K562 (cell line): ENCODE measurements at regions not wholly inside any gene's neighbourhood (a gene's known extent, or its start where the extent isn't known, plus 50 kb on each side); places are given as distances from the start of the nearest gene placed in this dataset.

Source experiments
- ADNP ChIP-seq: fragments of 200-800 bp; sonication (Bioruptor generic); IDR thresholded peaks from 2 replicates; pipeline ENCODE4 v1.6.1; 2016; ENCODE audit warnings: missing genetic modification characterization, missing compliant biosample characterization
- FOXP4 ChIP-seq: sonication (generic); formaldehyde crosslinking; IDR thresholded peaks from 2 replicates; pipeline ENCODE4 v1.8.0; 2022; ENCODE audit warnings: mild to moderate bottlenecking, missing genetic modification reagents, borderline replicate concordance
- HNRNPH1 ChIP-seq: fragments of 200-400 bp; formaldehyde crosslinking; optimal IDR thresholded peaks from 2 replicates; pipeline ENCODE3; 2017; ENCODE audit warnings: low read depth, mild to moderate bottlenecking, low read length, moderate library complexity
- ILK ChIP-seq: fragments of 450-650 bp; IDR thresholded peaks from 2 replicates; pipeline ENCODE4 v1.6.1; 2016; ENCODE audit warnings: missing genetic modification characterization, low read depth, mild to moderate bottlenecking, missing compliant biosample characterization, moderate library complexity, borderline replicate concordance
- KHSRP ChIP-seq: fragments of 450-650 bp; IDR thresholded peaks from 2 replicates; pipeline ENCODE4 v1.6.1; 2017
- STAG1 ChIP-seq: sonication (generic); formaldehyde crosslinking; IDR thresholded peaks from 2 replicates; pipeline ENCODE4 v1.5.0; 2020; ENCODE audit warnings: missing genetic modification reagents, borderline replicate concordance
- ZNF316 ChIP-seq: fragments of 450-650 bp; IDR thresholded peaks from 2 replicates; pipeline ENCODE4 v1.6.1; 2016
- TF ChIP-seq, protein P1 (sequence below): fragments of 450-650 bp; conservative IDR thresholded peaks from 2 replicates; pipeline ENCODE4 v1.6.1; 2016; ENCODE audit warnings: missing genetic modification characterization, low read depth, mild to moderate bottlenecking, missing compliant biosample characterization, moderate library complexity
- TF ChIP-seq, protein P2 (sequence below), 2 experiments: fragments of 450-650 bp; IDR thresholded peaks; 2 replicates each; pipeline ENCODE4 v1.6.1; 2016; ENCODE audit warnings: mild to moderate bottlenecking in 2 of 2, borderline replicate concordance in 1 of 2, low read depth in 1 of 2, moderate library complexity in 1 of 2
- TF ChIP-seq, protein P3 (sequence below): fragments of 200-800 bp; sonication (Bioruptor generic); IDR thresholded peaks from 2 replicates; pipeline ENCODE4 v1.6.1; 2017; ENCODE audit warnings: missing genetic modification characterization, missing compliant biosample characterization
- TF ChIP-seq, protein P4 (sequence below): fragments of 450-650 bp; IDR thresholded peaks from 2 replicates; pipeline ENCODE4 v1.6.1; 2017; ENCODE audit warnings: mild to moderate bottlenecking, moderate library complexity

DNA sequence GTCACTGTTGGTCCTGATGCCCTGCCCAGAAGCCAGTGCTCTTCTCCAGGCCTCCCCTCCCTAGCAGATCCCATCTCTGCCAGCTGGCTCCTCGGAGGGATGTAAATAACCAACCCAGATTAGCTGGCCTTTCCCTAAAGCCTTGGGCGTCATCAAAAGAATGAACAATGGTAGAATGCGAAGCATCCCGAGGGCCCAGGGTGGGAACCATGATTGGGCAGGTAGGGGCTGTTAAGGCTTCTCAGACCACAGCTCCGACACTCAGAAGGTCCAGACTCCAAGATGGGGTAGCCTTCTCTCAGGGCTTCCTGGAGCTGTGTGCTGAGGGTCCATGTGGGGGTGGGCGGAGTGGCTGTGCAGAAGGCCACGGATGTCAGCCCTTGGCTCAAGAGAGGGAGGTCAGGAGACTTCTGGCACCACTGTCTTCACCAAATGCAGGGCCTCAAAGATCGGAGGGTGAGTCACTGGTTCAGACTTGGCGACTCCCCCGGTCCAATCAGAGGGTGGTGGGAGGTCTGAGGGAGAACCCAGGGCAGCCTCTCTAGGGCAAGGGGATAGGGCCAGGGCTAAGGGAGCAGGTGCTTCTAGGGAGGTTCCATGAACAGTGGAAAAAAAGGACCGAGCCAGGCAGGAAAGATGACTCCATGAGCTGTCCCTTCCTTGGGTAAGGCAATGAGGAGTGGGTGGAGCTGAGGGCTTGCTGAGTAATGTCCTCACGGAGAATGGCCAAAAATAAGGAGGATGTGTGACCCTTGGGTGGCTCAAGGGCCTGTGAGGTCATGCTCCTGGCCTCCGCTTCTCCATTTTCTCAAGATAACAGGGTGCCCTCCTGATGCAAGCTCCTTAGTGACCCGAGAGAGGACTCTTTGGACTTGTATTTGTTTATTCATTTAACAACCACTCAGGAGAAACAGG lies 58.4 kb upstream of the EPS8L3 start (continued):
- TF ChIP-seq FOXP4 (CRISPR knock-in tag) (no peak), STAG1 (no peak), KHSRP (no peak), HNRNPH1 (no peak), ILK (tag) (no peak), ADNP (tag) (no peak), ZNF316 (peak; percentile 33; the same call in 1 of the 2 replicates)
- TF ChIP-seq, protein P1, sequence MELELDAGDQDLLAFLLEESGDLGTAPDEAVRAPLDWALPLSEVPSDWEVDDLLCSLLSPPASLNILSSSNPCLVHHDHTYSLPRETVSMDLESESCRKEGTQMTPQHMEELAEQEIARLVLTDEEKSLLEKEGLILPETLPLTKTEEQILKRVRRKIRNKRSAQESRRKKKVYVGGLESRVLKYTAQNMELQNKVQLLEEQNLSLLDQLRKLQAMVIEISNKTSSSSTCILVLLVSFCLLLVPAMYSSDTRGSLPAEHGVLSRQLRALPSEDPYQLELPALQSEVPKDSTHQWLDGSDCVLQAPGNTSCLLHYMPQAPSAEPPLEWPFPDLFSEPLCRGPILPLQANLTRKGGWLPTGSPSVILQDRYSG (tag) = no peak; the same call in none of the 2 replicates
- TF ChIP-seq, protein P2, sequence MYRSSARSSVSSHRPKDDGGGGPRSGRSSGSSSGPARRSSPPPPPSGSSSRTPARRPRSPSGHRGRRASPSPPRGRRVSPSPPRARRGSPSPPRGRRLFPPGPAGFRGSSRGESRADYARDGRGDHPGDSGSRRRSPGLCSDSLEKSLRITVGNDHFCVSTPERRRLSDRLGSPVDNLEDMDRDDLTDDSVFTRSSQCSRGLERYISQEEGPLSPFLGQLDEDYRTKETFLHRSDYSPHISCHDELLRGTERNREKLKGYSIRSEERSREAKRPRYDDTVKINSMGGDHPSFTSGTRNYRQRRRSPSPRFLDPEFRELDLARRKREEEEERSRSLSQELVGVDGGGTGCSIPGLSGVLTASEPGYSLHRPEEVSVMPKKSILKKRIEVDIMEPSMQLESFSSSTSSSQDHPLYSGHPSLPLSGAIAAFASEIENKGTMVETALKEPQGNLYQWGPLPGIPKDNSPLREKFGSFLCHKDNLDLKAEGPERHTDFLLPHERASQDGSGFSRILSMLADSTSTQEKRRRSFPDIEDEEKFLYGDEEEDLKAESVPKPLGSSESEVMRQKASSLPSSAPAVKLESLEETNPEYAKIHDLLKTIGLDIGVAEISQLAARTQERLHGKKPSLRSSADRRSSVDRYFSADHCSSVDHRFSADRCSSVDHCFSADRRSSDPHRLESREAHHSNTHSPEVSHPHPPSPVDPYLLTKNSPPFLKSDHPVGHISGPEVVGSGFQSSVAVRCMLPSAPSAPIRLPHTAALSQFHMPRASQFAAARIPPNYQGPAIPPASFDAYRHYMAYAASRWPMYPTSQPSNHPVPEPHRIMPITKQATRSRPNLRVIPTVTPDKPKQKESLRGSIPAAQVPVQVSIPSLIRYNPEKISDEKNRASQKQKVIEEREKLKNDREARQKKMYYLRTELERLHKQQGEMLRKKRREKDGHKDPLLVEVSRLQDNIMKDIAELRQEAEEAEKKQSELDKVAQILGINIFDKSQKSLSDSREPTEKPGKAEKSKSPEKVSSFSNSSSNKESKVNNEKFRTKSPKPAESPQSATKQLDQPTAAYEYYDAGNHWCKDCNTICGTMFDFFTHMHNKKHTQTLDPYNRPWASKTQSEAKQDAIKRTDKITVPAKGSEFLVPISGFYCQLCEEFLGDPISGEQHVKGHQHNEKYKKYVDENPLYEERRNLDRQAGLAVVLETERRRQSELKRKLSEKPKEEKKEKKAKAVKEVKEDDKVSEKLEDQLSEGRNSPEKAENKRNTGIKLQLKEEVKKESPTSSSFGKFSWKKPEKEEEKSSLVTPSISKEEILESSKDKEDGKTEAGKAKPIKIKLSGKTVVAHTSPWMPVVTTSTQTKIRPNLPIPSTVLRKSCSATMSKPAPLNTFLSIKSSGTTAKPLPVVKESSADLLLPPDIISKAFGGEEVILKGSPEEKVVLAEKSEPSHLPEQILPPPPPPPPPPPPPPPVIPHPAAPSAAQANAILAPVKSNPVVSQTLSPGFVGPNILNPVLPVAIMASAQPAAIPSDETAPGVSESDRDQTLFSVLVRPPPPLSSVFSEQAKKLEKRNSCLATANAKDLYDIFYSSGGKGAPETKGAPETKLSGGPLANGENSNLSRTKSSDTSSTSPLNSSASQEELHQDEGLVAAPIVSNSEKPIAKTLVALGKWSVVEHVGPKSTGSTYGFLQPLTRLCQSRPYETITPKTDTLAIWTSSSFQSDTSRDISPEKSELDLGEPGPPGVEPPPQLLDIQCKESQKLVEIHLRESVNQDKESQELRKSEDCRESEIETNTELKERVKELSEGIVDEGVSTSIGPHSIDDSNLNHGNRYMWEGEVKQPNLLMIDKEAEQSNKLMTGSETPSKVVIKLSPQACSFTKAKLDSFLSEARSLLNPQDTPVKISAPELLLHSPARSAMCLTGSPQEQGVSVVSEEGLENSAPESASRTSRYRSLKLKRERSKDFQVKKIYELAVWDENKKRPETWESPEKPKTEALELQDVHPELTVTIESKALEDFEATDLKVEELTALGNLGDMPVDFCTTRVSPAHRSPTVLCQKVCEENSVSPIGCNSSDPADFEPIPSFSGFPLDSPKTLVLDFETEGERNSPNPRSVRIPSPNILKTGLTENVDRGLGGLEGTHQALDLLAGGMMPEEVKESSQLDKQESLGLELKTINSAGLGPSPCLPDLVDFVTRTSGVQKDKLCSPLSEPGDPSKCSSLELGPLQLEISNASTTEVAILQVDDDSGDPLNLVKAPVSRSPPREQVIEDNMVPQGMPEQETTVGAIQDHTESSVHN (IDR thresholded peaks at IDR 0.05; ENCODE audit: borderline replicate concordance in 1 of 2, low read depth in 1 of 2) = 0 out of 4 replicates have a peak, but pooled peaks of 1 of the 2 experiments have one; percentile 49
- TF ChIP-seq, protein P3, sequence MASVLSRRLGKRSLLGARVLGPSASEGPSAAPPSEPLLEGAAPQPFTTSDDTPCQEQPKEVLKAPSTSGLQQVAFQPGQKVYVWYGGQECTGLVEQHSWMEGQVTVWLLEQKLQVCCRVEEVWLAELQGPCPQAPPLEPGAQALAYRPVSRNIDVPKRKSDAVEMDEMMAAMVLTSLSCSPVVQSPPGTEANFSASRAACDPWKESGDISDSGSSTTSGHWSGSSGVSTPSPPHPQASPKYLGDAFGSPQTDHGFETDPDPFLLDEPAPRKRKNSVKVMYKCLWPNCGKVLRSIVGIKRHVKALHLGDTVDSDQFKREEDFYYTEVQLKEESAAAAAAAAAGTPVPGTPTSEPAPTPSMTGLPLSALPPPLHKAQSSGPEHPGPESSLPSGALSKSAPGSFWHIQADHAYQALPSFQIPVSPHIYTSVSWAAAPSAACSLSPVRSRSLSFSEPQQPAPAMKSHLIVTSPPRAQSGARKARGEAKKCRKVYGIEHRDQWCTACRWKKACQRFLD (CRISPR knock-in tag) = peak; percentile 93
- TF ChIP-seq, protein P4, sequence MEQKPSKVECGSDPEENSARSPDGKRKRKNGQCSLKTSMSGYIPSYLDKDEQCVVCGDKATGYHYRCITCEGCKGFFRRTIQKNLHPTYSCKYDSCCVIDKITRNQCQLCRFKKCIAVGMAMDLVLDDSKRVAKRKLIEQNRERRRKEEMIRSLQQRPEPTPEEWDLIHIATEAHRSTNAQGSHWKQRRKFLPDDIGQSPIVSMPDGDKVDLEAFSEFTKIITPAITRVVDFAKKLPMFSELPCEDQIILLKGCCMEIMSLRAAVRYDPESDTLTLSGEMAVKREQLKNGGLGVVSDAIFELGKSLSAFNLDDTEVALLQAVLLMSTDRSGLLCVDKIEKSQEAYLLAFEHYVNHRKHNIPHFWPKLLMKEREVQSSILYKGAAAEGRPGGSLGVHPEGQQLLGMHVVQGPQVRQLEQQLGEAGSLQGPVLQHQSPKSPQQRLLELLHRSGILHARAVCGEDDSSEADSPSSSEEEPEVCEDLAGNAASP = no peak
